Middle frontal gyrus (tissue), 1 donor: ENCODE measurements at regions not wholly inside any gene's neighbourhood (a gene's known extent, or its start where the extent isn't known, plus 50 kb on each side); places are given as distances from the start of the nearest gene placed in this dataset.

ENCODE experiments used
- DNase-seq: peaks from one replicate; pipeline ENCODE4 v3.0.0-alpha.2; 2015; ENCODE audit warnings: low spot score; ENCODE audit errors: extremely low spot score

GRCh38 chr5:4909086-4909485, 231.0 kb upstream of the ADAMTS16 start:
- DNase-seq = no peak

DNA sequence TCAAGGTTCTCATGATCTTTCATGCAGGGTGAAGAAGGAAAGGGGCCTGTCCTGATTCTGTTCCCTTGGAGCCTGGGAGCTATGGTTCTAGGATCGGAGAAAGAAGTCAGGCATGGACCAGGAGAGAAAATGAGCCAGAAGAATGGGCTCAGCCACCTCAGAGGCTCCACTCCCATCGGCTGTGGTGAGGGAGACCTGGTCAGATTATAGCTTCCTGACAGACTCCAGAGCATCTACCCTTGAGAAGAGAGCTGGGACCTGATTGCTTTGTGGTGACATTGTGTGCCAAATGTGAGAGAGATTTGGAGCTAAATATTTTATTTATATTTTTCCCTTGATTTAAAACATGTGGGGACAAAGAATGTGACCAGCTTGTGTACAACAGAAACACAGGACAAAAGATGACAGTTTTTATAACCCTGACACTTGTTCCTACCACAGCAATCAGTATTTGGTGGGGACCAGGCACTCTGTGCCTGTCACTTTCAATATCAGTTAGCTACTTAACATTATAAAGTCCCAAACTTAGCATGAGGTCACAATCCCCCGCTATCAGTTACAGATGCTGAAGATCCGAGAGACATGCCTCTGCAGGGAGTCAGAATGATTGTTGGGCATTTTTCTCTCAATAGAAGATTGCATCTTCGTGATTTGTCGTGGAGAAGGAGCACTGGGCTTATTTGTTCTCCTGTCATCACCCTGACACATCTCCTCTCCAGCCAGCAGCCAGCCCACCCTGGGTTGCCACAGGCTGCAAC, 228.3 kb upstream of the ADAMTS16 start:
- no peak for DNase-seq

GRCh38 chr5:4921929-4922328, 218.2 kb upstream of the ADAMTS16 start:
- DNase-seq = no peak

DNA sequence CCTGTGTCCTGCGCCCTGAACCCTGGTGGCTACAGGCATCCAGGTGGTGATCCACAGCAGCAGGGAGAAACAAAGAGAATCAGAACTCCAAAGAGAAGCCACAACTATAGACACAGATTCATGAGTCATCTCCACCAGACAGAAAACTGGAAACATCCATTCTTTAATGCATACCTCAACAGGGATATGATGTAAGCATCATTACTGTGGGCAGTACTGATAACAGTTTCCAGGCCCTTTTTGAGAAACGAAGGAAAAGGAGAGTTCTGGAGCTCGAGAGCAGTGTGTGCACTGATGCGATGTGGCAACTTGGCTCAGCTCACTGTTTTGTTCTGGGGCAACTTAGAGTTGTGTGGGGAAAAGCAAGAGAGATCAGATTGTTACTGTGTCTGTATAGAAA, 215.6 kb upstream of the ADAMTS16 start:
- DNase-seq = no peak

- DNase-seq = no peak
Measured at GRCh38 chr5:4927097-4927496, 213.0 kb upstream of the ADAMTS16 start.

- DNase-seq = no peak
Measured at GRCh38 chr5:4928409-4928808, 211.7 kb upstream of the ADAMTS16 start.

DNA sequence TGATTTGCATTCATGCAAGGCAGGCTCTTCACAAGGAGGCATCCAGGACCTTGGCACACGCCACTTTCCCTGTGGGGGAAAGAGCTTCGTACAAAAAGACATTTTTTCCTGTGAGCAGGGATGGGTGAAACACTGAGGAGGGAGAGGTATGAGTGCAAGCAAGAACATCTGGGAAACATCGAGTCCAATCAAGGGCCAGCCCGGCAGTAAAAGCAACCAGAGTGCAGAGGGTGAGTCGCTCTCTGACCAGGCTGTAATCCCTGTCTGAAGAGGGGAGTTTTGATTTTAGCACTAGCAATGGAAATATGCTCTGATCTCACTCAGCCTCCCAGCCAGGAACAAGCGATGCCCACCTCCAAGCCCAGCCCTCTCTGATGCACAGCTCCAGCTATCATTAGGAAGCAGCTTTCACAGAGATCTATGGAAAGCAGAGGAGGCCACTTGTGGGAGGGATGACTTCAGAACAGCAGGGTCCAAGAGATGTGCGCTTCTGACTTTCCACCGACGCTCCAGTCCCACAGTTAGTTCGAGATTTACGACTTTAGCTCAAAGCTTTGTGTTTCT, 211.0 kb upstream of the ADAMTS16 start:
- no peak for DNase-seq

DNA sequence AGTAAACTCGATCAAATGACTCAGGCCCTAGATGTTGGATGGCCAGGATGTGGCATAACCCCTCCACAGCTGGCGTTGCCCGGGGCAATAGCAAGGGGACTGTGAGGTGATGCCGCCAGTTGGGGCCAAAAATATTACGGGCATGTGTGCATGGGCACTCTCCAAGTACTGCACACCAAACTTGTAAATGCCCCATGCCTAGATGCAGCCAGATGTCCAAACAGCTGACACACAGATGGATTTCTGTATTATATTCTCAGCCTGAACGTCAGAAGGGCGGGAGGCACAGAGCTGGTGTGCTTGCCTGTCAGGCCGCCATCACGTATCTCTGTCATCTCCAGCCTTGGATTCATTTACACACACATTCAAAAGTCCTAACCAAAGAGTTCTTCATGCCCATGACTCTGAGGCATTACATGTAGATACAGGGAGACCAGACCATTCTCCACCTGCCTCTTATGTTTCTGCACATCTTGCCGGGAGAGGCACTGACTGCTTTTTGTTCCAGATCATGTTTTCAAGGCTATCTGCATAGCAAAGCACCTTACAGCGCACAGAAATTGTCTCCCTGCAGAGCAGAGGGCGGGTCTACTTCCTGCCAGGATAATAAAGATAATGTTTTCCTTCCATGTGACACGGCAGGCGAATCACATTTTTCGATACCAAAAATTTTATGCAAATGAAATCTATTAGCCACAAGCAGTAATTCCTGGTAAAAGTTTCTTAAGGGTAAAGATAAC, 200.9 kb upstream of the ADAMTS16 start:
- no peak for DNase-seq

- no peak for DNase-seq
Measured at GRCh38 chr5:4941161-4941560, 199.0 kb upstream of the ADAMTS16 start.

- DNase-seq = no peak
Measured at GRCh38 chr5:4941957-4942830, 197.9 kb upstream of the ADAMTS16 start.

DNA sequence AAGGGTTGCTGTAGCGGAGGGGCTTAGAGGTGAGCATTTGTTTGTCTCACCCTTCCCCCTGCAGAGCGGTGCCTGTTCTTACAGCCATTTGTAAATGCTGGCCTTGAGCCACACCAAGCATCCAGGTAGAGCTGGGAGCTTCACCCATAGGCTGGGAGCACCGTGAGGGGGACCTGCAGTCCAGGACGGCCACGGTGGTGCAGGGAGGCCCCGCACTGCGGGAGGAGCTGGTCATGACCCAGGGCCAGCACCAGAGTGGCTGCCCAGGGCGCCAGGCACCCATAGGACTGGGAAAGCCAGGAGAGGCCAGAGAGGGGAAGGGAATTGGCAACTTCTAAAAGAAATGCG, 197.3 kb upstream of the ADAMTS16 start:
- DNase-seq = no peak

DNA sequence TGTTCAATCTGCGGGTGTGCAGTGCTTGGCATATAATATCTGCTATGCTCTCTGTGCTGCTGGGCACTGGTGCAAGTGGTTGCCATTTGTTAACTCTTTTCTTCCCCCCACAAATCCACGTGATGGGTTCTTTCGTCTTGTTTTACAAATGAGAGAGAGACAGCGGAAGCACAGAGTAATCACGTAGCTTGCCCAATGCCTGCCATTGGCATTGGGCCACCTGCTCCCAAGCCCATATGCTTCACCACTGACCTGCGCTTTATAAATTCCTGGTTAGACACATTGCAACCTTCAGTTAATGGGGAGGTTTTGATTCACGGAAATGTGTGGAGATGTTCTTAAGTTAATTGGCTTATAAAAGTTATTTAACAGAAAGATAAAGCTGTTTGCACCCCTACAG, 194.8 kb upstream of the ADAMTS16 start:
- no peak for DNase-seq

DNA sequence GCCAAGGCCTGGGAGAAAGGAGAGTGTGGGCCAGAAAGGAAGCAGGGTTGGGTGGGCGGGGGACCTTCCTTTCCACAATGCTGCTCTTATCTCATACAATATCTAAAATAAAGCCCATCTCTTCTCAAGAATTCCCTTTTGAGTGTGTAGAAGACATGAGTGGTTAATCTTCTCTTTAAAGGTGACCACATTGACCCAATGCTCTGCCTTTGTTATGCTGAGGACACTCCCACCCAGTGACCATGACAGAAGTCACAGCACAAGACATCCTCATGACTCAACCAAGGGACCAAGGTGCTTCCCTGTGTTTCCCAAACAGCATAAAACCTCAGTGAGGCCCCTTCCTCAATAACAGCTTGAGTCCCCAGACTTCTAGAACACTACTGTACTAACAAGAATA, 193.0 kb upstream of the ADAMTS16 start:
- no peak for DNase-seq

DNA sequence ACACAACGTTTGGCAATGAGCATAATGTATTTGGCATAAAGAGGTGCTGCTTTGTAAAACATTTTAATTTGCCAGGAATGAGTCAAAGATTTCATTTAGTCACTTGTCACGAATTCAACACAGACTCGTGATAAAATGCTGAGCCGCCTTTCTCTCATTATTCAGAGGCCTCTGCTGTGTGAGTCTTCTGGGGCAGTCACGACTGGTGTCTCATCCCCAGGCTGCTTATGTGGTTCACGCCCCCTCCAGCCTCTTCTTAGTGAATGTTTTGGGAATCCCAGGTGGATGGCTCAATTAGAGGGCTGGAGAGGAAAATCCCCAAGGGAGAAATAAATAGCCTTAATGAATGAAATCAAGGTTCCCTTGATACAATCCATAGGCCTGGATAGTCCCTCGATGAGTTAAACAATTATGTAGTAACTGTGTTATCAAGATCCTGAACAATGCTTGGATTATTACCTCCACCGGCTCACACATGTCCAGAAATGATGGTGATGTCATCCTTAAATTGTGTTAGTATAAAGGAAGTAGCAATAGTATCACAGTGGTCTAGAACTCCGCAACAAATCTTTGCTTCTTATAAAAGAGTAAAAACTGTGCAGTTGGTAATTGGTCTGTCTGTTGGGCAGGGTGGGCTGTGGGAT, 192.1 kb upstream of the ADAMTS16 start:
- no peak for DNase-seq

GRCh38 chr5:4949108-4949507, 191.0 kb upstream of the ADAMTS16 start:
- no peak for DNase-seq

- DNase-seq = no peak
Measured at GRCh38 chr5:4953576-4953975, 186.6 kb upstream of the ADAMTS16 start.

GRCh38 chr5:4954048-4954447, 186.1 kb upstream of the ADAMTS16 start:
- DNase-seq = no peak

GRCh38 chr5:4963265-4963664, 176.9 kb upstream of the ADAMTS16 start:
- no peak for DNase-seq

- DNase-seq = no peak
Measured at GRCh38 chr5:4969351-4969750, 170.8 kb upstream of the ADAMTS16 start.

- DNase-seq = no peak
Measured at GRCh38 chr5:4970171-4970570, 170.0 kb upstream of the ADAMTS16 start.

- no peak for DNase-seq
Measured at GRCh38 chr5:4976902-4977301, 163.2 kb upstream of the ADAMTS16 start.
